K562 (cell line): ENCODE measurements at regions not wholly inside any gene's neighbourhood (a gene's known extent, or its start where the extent isn't known, plus 50 kb on each side); places are given as distances from the start of the nearest gene placed in this dataset.

Source experiments
- ATAC-seq: fragments of 200-7000 bp; cut with Tn5 transposase; 3 replicates; pipeline ENCODE4 v1.9.1; 2020; ENCODE audit warnings: moderate library complexity
- BruUV-seq: library from RNA; stranded (reverse); fragments of 400-500 nt; replicated peaks from 2 replicates; lab custom pipeline; 2021; lab: Mats Ljungman, UMichigan
- CTCF ChIA-PET: fragments of 300-600 bp; formaldehyde crosslinking; extraction: SDS; loops from one replicate; lab custom pipeline; 2021; ENCODE audit warnings: low intra/inter-chr PET ratio; lab: Yijun Ruan, JAX
- POLR2A ChIA-PET: fragments of 300-600, 350-650 bp; sonication (Branson Sonifier 250); formaldehyde crosslinking; extraction: SDS; loops from one replicate; lab custom pipeline; 2021; ENCODE audit warnings: antibody characterized with exemption, inconsistent platforms; lab: Yijun Ruan, JAX
- DNase-seq, 4 experiments: peaks; one replicate each; pipeline versions ENCODE4 v3.0.0 to v3.0.0-alpha.2; 2011 to 2018; ENCODE audit warnings: low spot score in 3 of 4, mixed read lengths in 3 of 4; ENCODE audit errors: extremely low read depth in 1 of 4
- FAIRE-seq: peaks from 2 replicates; lab custom pipeline; 2011; peaks lifted over from hg19 to GRCh38; lab: Jason Lieb, UNC
- H2AFZ ChIP-seq: 2 replicates; pipeline ENCODE4 v1.6.0; 2011; ENCODE audit warnings: low read depth, low read length, control low read depth, inconsistent platforms
- H3K27ac ChIP-seq: fragments of 200-600 bp; 3 replicates; pipeline ENCODE4 v1.8.0; 2011; ENCODE audit warnings: low read depth, mild to moderate bottlenecking, control low read depth, inconsistent platforms, low read length, moderate library complexity, mixed read lengths; ENCODE audit errors: extremely low read depth
- H3K27me3 ChIP-seq, 2 experiments: fragments of 300-600 bp in 1 of 2; 2 replicates in 1 of 2; 3 replicates in 1 of 2; pipeline versions ENCODE4 v1.6.0 to v1.8.0; 2011; ENCODE audit warnings: inconsistent platforms in 2 of 2, low read length in 2 of 2, mild to moderate bottlenecking in 1 of 2, mixed read lengths in 1 of 2, moderate library complexity in 1 of 2; ENCODE audit not compliant: control insufficient read depth in 2 of 2, insufficient read depth in 2 of 2
- H3K36me3 ChIP-seq: fragments of 300-600 bp; 3 replicates; pipeline ENCODE4 v1.8.0; 2011; ENCODE audit warnings: mild to moderate bottlenecking, low read length, inconsistent platforms; ENCODE audit not compliant: control insufficient read depth, insufficient read depth
- H3K4me1 ChIP-seq, 2 experiments: fragments of 200-600 bp in 1 of 2; replicated peaks in 1 of 2; 2 replicates in 1 of 2; 3 replicates in 1 of 2; pipeline versions ENCODE4 v1.5.1 to v1.8.0; 2011; ENCODE audit warnings: inconsistent platforms in 2 of 2, low read length in 2 of 2, mild to moderate bottlenecking in 1 of 2, mixed read lengths in 1 of 2, moderate library complexity in 1 of 2; ENCODE audit not compliant: control insufficient read depth in 2 of 2, insufficient read depth in 2 of 2
- H3K4me2 ChIP-seq: 2 replicates; pipeline ENCODE4 v1.6.1; 2011; ENCODE audit warnings: low read length, control low read depth, inconsistent platforms, mixed read lengths; ENCODE audit not compliant: insufficient read depth
- H3K4me3 ChIP-seq: fragments of 200-600 bp; sonication (generic), shearing (Covaris generic); 2 replicates; pipeline ENCODE4 v1.5.1; 2016; ENCODE audit warnings: control low read depth, inconsistent platforms
- H3K79me2 ChIP-seq: fragments of 200-600 bp; 3 replicates; pipeline ENCODE4 v1.8.0; 2011; ENCODE audit warnings: low read length, inconsistent platforms; ENCODE audit not compliant: control insufficient read depth, insufficient read depth
- H3K9ac ChIP-seq, 2 experiments: 2 replicates each; pipeline versions ENCODE4 v1.6.0 to v1.6.1; 2011; ENCODE audit warnings: low read depth in 2 of 2, low read length in 2 of 2, control low read depth in 1 of 2, inconsistent platforms in 1 of 2, mild to moderate bottlenecking in 1 of 2, mixed read lengths in 1 of 2; ENCODE audit not compliant: insufficient read depth in 1 of 2
- H3K9me1 ChIP-seq: one replicate; pipeline ENCODE4 v1.6.0; 2011; ENCODE audit warnings: inconsistent platforms, mild to moderate bottlenecking, low read length, moderate library complexity; ENCODE audit not compliant: control insufficient read depth, insufficient read depth
- H3K9me3 ChIP-seq: replicated peaks from 2 replicates; pipeline ENCODE4 v1.5.1; 2011; ENCODE audit warnings: low read depth, low read length, inconsistent platforms; ENCODE audit not compliant: control insufficient read depth, insufficient read depth
- H4K20me1 ChIP-seq: replicated peaks from 2 replicates; pipeline ENCODE4 v1.6.1; 2011; ENCODE audit warnings: low read length, inconsistent platforms, mixed read lengths; ENCODE audit not compliant: control insufficient read depth, insufficient read depth
- CAMTA2 ChIP-seq: fragments of 250-450 bp; sonication (Bioruptor Pico); conservative IDR thresholded peaks from 2 replicates; pipeline ENCODE4 v1.5.1; 2022
- CBFA2T2 ChIP-seq: fragments of 450-650 bp; conservative IDR thresholded peaks from 2 replicates; pipeline ENCODE4 v1.6.1; 2017; ENCODE audit warnings: mild to moderate bottlenecking
- FOXP1 ChIP-seq: sonication (generic); formaldehyde crosslinking; IDR thresholded peaks from 2 replicates; pipeline ENCODE4 v1.8.0; 2022; ENCODE audit warnings: mild to moderate bottlenecking, missing genetic modification reagents
- GTF2F1 ChIP-seq: IDR thresholded peaks from 2 replicates; pipeline ENCODE4 v1.6.1; 2011; ENCODE audit warnings: low read depth, low read length, improper control_type of control experiment
- HDAC1 ChIP-seq, 2 experiments: fragments of 450-650 bp; IDR thresholded peaks; 2 replicates each; pipeline ENCODE4 v1.6.1; 2016 to 2017; ENCODE audit warnings: inconsistent platforms in 1 of 2, mild to moderate bottlenecking in 1 of 2, moderate library complexity in 1 of 2
- KAT2B ChIP-seq: IDR thresholded peaks from one replicate; pipeline ENCODE4 v1.6.1; 2012; ENCODE audit warnings: low read depth, mild to moderate bottlenecking, control low read depth, inconsistent platforms, low read length, moderate library complexity
- KLF16 ChIP-seq: IDR thresholded peaks from 2 replicates; pipeline ENCODE4 v1.6.1; 2016; ENCODE audit warnings: antibody characterized with exemption
- LCOR ChIP-seq: sonication (generic); formaldehyde crosslinking; IDR thresholded peaks from 2 replicates; pipeline ENCODE4 v1.8.0; 2022; ENCODE audit warnings: mild to moderate bottlenecking, missing genetic modification reagents
- MCM7 ChIP-seq, 2 experiments: fragments of 450-650 bp; IDR thresholded peaks; 2 replicates each; pipeline ENCODE4 v1.6.1; 2016 to 2018
- MTA2 ChIP-seq: fragments of 450-650 bp; IDR thresholded peaks from 2 replicates; pipeline ENCODE4 v1.6.1; 2016; ENCODE audit warnings: low read depth
- RAD21 ChIP-seq, 2 experiments: fragments of 250-450 bp in 1 of 2; fragments of 450-650 bp in 1 of 2; sonication (Bioruptor Pico) in 1 of 2; formaldehyde crosslinking in 1 of 2; IDR thresholded peaks in 1 of 2; conservative IDR thresholded peaks in 1 of 2; 2 replicates each; pipeline versions ENCODE4 v1.4.0 to v1.8.0; 2020 to 2022; ENCODE audit warnings: mild to moderate bottlenecking in 2 of 2, moderate library complexity in 1 of 2
- RB1 ChIP-seq: fragments of 450-650 bp; IDR thresholded peaks from 2 replicates; pipeline ENCODE4 v1.6.1; 2017; ENCODE audit warnings: low read depth, mild to moderate bottlenecking
- RBM39 ChIP-seq: fragments of 200-400 bp; formaldehyde crosslinking; optimal IDR thresholded peaks from 2 replicates; pipeline ENCODE3; 2018; ENCODE audit warnings: low read depth, low read length
- SIN3B ChIP-seq: fragments of 450-650 bp; IDR thresholded peaks from 2 replicates; pipeline ENCODE4 v1.6.1; 2017; ENCODE audit warnings: low read depth, mild to moderate bottlenecking, moderate library complexity
- SIX5 ChIP-seq, 2 experiments: IDR thresholded peaks; 2 replicates each; pipeline ENCODE4 v1.6.1; 2011; ENCODE audit warnings: low read length in 2 of 2, borderline replicate concordance in 1 of 2, low read depth in 1 of 2, mild to moderate bottlenecking in 1 of 2, moderate library complexity in 1 of 2; ENCODE audit not compliant: insufficient read depth in 1 of 2
- SMAD2 ChIP-seq: fragments of 150-350 bp; IDR thresholded peaks from 2 replicates; pipeline ENCODE4 v1.6.1; 2014; ENCODE audit warnings: low read depth, mild to moderate bottlenecking, low read length
- SP1 ChIP-seq: sonication (generic); formaldehyde crosslinking; IDR thresholded peaks from 2 replicates; pipeline ENCODE4 v1.8.1; 2022; ENCODE audit warnings: mild to moderate bottlenecking, missing genetic modification reagents
- SRSF3 ChIP-seq: fragments of 200-400 bp; formaldehyde crosslinking; IDR thresholded peaks from 2 replicates; pipeline ENCODE4 v1.6.1; 2016; ENCODE audit warnings: mild to moderate bottlenecking, low read length, moderate library complexity; ENCODE audit not compliant: insufficient read depth
- TBL1XR1 ChIP-seq, 2 experiments: IDR thresholded peaks; 2 replicates each; pipeline ENCODE4 v1.6.1; 2012; ENCODE audit warnings: improper control_type of control experiment in 2 of 2, low read length in 2 of 2, mild to moderate bottlenecking in 1 of 2
- ZBTB26 ChIP-seq: fragments of 450-650 bp; formaldehyde crosslinking; IDR thresholded peaks from 2 replicates; pipeline ENCODE4 v1.4.0; 2022; ENCODE audit warnings: missing genetic modification characterization
- ZNF561 ChIP-seq: fragments of 450-650 bp; formaldehyde crosslinking; conservative IDR thresholded peaks from 2 replicates; pipeline ENCODE4 v1.4.0; 2020; ENCODE audit warnings: mild to moderate bottlenecking, moderate library complexity
- ZNF75A ChIP-seq: fragments of 450-650 bp; formaldehyde crosslinking; IDR thresholded peaks from 2 replicates; pipeline ENCODE4 v1.4.0; 2020; ENCODE audit warnings: mild to moderate bottlenecking
- WGBS: fragments of 100-300 bp; shearing (Covaris generic); methylation state at CpG from one replicate; pipeline ENCODE4 v1.1.6; 2016; ENCODE audit warnings: low coverage, mixed read lengths; ENCODE audit not compliant: insufficient coverage; ENCODE audit errors: missing lambda C conversion rate; 5-methylcytosine and 5-hydroxymethylcytosine counted together
- in situ Hi-C: fragments of 300-500 bp; cut with MboI; formaldehyde crosslinking; loops from 4 replicates; pipeline ENCODE4 v1.15.0; 2018; ENCODE audit warnings: inconsistent platforms, mixed read lengths
- intact Hi-C: fragments of 100-400 bp; cut with micrococcal nuclease; formaldehyde crosslinking; loops from 2 replicates; pipeline ENCODE4 v1.14.2; 2022

GRCh38 chr10:30176182-30176581 is 116.8 kb upstream of the JCAD start (continued):
- TF ChIP-seq RB1 (no peak), RBM39 (no peak), SP1 (CRISPR knock-in tag) (no peak), MTA2 (no peak), TBL1XR1 (IDR thresholded peaks at IDR 0.05; ENCODE audit: low read length in 2 of 2) (no peak)

GRCh38 chr10:30172673-30173072 is 113.3 kb upstream of the JCAD start:
- Histone ChIP-seq H3K4me3 (no peak overlapping the region), H3K4me1 (peaks cover 0 to 9% of the 10 kb centered on the region in 2 experiments; a peak in 2 of 5 replicates), H3K4me2 (no peak overlapping the region), H3K27me3 (peaks cover 0 to 20% of the 10 kb centered on the region in 2 experiments; a peak in 2 of 5 replicates), H3K9me3 (no peaks in the 10 kb centered on the region), H3K36me3 (no peaks in the 10 kb centered on the region), H4K20me1 (no peaks in the 10 kb centered on the region), H3K9ac (no peak overlapping the region), H3K9me1 (no peaks in the 10 kb centered on the region), H2AFZ (no peak overlapping the region), H3K79me2 (no peaks in the 10 kb centered on the region), H3K27ac (no peak overlapping the region)
- in situ Hi-C loops (no loop called here), intact Hi-C loops (no loop called here)
- FAIRE-seq (no peak), ATAC-seq (no peak), DNase-seq (no peak)
- ChIA-PET POLR2A (interaction anchor here (0.7 kb wide), 1 partner anchor 153 kb away, joined by 3 read pairs; no protein-coding TSS in a partner anchor), CTCF (no interaction called here)
- BruUV-seq = no TSS peak
- WGBS = 51% methylated on average over 7 of the region's 7 CpGs
- TF ChIP-seq RAD21 (CRISPR knock-in tag; conservative IDR thresholded peaks at IDR 0.05 in 1 of 2, IDR thresholded peaks at IDR 0.05 in 1 of 2) = no peak
- no peak for TF ChIP-seq MCM7 (IDR thresholded peaks at IDR 0.05)
- TF ChIP-seq KAT2B = no peak
- no peak for TF ChIP-seq GTF2F1
- TF ChIP-seq KLF16 = no peak
- TF ChIP-seq LCOR (CRISPR knock-in tag) = no peak
- TF ChIP-seq SRSF3 = no peak
- TF ChIP-seq CBFA2T2 = no peak
- TF ChIP-seq SIN3B = no peak
- no peak for TF ChIP-seq FOXP1 (CRISPR knock-in tag)
- TF ChIP-seq ZNF75A = no peak
- no peak for TF ChIP-seq ZNF561 (CRISPR knock-in tag)
- no peak for TF ChIP-seq SMAD2
- no peak for TF ChIP-seq HDAC1 (IDR thresholded peaks at IDR 0.05)
- no peak for TF ChIP-seq ZBTB26
- no peak for TF ChIP-seq CAMTA2
- no peak for TF ChIP-seq SIX5 (IDR thresholded peaks at IDR 0.05; ENCODE audit: borderline replicate concordance in 1 of 2, insufficient read depth in 1 of 2, low read depth in 1 of 2, low read length in 2 of 2)
